ENCODE measurements at regions not wholly inside any gene's neighbourhood (a gene's known extent, or its start where the extent isn't known, plus 50 kb on each side); places are given as distances from the start of the nearest gene placed in this dataset.
"Not testable (repeated sequence)": the region's sequence is repeated elsewhere in the genome, so short reads cannot be mapped to it uniquely, and the experiment has no call there.

DNA sequence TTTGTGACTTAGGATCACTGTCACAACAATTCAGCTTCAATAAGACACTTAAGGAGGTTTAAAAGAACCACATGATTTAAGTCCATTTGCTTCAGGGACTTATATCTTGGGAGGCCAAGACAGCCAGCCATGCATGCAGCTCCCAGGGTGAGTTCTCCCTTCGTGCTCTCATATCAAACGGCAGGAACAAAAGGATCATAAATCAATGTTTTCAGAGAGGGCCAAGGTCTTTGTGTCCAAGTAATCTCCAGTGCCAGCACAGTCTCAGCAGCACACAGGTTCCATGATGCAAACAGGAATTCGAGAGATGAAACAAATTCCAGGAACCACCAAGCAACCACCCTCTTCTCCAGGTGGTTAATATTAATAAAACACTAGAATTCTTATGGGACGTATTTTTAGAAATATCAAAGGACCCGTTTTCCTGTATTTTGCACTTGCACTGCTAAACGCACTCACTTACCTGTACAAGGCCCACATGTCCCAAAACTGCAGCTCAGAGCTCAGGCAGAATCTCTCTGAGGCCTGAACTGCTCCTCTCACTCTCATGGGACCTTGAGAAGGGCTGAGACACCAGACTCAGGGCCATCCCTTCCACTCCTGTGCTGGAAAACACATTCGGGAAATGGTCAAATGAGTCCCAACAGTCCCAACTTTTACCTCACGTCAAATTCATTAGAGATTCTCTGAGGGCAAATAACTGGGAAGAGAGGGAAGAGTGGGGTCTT is 100.0 kb upstream of the RAB4A start:
- DNase-seq (ENCODE audit: low read depth, low spot score), result no peak

DNA sequence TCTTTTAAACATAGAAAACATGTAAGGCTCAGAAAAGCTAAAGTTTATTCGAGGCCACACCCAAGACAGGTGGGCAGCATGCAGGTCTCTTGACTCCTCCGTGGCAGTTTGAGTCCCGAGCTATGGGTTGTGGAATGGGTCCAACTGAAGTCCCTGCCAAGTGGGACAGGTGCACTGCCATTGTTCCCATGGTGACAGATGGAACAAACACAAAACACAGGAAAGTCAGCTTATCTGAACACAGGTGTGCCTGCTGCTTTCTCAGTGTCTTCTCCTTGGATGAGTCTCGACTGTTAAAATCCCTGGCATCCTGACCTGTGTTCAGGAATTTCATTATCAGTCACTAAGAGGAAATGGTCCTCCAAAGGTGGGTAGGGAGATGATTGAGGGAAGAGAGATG is 99.0 kb upstream of the RAB4A start:
- no peak for DNase-seq (ENCODE audit: low read depth, low spot score)

DNA sequence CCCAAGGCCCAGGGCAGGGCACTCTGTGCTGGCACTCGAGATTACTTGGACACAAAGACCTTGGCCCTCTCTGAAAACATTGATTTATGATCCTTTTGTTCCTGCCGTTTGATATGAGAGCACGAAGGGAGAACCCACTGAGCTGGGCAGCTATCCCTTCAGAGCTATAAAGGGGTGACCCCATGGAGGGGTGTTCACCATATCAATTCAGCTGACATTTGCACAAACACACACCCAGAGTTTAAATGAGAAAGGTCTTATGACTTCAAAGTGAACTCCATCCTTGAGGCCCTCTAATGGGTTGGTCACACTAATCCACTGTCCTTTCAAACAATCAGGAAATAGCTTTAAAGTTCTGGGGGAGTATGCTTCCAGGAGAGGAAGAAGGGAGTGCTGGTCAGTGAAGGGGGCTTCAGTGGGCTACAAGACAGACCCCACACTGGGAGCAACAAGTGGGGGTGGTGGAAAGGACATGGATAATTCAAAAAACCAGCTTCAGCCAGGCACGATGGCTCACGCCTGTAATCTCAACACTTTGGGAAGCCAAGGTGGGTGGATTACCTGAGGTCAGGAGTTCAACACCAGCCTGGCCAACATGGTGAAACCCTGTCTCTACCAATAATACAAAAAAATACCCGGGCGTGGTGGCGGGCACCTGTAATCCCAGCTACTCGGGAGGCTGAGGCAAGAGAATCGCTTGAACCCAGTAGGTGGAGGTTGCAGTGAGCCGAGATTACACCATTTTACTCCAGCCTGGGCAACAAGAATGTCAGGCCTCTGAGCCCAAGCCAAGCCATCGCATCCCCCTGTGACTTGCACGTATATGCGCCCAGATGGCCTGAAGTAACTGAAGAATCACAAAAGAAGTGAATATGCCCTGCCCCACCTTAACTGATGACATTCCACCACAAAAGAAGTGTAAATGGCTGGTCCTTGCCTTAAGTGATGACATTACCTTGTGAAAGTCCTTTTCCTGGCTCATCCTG is 97.1 kb upstream of the RAB4A start:
- DNase-seq (ENCODE audit: low read depth, low spot score), result not testable (repeated sequence)

DNA sequence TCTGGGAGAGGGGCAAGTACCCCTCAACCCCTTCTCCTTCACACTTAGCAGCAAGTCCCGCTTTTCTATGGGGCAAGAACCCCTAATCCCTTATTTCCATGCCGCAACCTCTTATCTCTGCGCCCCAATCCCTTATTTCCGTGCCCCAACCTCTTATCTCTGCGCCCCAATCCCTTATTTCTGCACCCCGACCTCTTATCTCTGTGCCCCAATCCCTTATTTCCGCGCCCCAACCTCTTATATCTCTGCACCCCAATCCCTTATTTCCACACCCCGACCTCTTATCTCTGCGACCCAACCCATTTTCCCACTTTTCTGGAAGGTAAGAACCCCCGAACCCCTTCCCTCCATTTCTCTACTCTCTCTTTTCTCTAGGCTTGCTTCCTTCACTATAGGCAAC is 95.6 kb upstream of the RAB4A start:
- DNase-seq (ENCODE audit: low read depth, low spot score), result not testable (repeated sequence)

DNA sequence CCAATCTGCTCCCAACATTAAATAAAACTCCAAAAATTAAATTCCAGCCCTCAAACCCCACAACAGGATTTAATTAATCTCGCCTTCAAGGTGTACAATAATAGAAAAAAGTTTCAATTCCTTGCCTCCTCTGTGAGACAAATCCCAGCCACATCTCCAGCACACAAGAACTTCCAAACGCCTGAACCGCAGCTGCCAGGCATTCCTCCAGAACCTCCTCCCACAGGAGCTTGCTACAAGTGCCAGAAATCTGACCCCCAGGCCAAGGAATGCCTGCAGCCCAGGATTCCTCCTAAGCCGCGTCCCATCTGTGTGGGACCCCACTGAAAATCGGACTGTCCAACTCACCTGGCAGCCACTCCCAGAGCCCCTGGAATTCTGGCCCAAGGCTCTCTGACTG is 94.5 kb upstream of the RAB4A start:
- DNase-seq (ENCODE audit: low read depth, low spot score), result not testable (repeated sequence)

DNA sequence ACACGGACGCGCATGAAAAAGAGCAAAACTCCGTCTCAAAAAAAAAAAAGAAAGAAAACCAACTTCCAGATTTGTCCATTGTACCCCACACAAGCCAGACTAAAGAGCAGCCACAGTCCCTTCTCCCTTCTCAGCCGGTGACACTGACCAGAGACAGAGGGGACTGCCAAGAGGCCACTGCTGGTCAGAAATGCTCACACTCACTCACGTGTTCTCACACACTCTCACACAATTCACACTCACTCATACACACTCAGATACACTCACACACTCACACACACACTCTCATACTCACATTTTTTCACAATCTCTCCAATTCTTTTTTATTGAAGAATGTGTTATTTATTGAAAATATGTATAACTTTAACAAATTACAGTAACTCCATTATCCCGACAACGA is 90.8 kb upstream of the RAB4A start:
- no peak for DNase-seq (ENCODE audit: low read depth, low spot score)

DNA sequence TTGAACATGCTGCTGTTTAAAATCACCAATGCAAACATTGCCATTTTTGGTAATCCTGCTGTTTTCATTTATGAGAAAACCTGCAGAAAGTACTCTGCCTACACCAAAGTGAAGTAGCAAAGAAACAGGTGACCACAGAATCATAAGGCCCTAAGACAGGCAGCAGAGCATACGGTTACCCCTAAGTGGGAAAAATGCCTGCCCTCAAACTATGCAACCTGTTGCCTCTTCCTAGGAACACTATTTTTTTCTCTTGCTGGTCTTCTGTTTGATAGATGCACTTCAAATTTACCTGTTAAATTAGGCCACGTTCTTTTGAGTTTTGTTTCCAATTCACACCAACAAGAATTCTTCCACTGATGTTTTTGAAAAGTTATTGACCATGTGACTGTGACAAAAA is 89.5 kb upstream of the RAB4A start:
- no peak for DNase-seq (ENCODE audit: low read depth, low spot score)

DNA sequence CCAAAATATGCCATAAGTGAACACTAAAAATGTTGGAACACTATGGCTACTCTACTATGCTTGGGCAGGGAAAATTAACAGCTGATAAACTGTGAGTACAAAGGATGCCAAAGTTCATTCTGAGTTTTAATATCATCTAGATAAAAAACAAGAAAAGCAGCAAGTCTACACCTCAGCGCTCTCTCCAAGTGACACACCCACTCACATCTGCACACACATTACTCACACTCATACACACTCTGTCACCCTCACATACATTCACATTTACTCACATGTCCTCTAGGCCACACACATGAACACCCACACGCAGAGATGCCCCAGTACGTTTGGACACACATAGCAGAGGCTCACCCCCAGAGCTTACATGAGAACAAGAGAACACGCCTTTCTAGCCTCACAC is 87.3 kb upstream of the RAB4A start:
- peak; percentile 5 for DNase-seq (ENCODE audit: low read depth, low spot score)

DNA sequence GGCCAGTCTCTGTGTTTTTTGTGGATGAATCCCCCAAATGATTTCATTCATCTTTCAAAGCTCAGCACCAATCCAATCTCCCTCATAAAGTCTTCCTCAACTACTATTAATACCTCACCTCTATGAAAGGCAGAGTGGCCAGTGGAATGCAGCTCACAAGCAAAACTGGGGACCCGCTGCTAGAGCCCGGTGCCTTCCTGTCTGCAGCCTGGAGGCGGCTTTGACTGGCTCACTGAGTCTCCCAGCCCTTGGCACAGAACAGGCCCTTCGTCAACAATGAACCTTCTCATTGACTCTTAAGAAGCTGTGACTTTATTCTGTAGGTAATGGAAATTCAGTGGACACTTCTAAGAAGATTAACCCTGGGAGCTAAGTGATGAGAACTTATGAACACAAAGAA is 86.8 kb upstream of the RAB4A start:
- DNase-seq (ENCODE audit: low read depth, low spot score), result no peak

DNA sequence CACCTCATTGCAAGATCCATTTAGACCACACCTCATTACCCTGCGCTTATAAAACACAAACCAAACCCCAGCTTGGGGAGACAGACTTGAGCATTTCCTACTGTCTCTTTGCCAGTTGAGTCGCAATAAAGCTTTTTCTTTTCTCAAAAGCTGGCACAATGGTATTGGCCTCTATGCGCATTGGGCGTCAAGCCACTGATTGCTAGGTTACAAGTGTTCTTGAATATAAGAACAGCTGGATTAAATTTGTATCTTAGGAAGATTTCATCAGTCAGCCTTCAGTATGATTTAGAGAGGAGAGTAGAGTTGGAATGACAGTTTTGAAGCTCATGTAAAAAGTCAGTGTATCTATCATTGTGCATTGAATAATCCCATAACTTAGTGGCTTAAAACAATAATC is 84.9 kb upstream of the RAB4A start:
- no peak for DNase-seq (ENCODE audit: low read depth, low spot score)

DNA sequence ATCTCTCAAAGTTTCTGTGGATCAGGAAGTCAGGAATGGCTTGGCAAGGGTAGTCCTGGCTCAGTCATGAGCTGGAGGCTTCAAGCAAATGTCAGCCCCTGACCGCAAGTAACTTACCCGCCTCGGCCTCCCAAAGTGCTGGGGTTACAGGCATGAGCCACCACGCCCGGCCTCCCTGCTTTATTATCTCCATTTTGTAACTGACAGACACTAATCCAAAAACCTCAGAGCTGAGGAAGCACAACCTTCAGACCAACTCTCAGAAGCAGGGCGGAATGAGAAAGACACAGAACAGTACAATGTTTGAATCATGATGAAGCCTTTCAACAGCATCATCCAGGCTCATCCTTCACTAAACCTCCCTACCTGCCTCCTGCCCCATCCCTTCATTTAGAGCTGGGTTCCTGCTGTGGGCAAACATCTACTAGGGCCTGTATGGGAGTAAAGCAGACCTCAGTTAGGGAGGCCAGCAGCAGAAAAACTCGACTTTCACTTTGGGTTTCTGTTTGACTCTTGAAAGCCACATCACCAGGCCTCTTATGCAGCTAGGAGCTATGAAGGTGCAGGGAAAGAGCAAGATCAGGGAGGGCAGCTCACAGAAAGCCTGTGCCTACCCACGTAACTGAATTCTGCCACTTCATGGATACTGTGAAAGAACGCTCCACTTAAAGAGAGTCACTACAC is 84.4 kb upstream of the RAB4A start:
- no peak for DNase-seq (ENCODE audit: low read depth, low spot score)

DNA sequence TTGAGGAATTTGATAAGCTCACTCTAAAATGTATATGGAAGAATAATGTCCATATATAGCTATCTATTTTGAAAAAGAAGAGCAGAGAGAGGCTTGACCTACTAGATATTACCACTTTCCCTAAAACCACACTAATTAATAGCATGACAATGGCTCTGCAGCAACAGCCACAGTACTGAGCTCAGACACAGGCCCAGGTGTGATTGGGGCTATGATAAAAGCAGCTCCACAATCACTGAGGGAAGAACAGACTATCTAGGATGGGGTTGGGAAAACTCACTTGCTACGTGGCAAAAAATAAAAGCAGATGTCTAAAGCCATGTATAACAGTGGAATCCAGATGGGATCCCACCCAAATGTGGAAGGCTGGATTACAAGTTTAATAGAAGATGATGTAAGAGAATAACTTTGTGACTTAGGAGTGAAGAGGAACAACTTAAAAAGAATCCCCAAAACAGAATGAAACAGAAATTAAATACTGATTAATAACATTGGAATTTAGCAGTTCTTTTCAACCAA is 80.8 kb upstream of the RAB4A start:
- no peak for DNase-seq (ENCODE audit: low read depth, low spot score)

DNA sequence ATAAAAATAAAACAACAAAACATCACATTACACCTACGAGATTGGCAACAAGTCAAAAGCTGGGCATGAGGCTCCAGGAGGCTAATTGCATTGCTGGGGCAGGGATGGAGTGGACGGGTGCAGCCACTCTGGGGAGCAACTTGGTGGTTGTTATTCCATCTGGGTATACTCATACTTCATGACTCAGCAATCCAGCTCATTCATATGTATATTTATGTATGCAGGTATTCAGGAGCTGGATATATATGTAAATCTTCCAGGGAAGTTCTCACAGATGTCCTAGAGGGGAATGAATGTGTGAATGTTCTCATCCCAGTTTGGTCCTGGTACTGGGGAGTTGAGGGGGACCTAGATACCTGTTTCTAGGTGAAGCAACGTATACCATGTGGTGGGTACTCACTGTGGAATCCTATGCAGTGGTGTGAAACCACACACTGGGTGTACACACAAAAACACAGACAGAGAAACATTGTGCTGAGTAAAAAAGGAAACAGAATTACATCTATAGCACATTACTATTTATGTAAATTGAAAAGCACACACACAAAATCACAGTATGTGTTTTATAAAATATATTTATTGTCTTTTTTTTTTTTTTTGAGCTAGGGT is 79.7 kb upstream of the RAB4A start:
- no peak for DNase-seq (ENCODE audit: low read depth, low spot score)

DNA sequence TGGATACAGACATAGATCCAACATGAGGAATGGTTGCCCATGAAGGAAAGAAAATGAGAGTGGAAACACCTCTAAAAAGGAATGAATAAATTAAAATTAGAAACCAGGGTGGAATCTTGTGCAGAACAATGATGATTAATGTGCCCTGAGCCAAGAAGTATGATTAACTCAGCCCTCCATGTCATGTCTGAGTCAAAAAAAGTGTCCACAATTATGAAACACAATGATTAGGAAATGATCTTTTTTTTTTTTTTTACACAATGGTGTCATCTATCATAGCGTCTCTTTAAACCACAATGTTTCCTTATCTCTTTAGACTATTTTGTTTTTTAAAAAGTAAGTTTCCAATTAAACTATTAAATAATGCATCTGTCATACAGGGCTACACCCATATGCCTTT is 78.9 kb upstream of the RAB4A start:
- DNase-seq (ENCODE audit: low read depth, low spot score), result no peak

DNA sequence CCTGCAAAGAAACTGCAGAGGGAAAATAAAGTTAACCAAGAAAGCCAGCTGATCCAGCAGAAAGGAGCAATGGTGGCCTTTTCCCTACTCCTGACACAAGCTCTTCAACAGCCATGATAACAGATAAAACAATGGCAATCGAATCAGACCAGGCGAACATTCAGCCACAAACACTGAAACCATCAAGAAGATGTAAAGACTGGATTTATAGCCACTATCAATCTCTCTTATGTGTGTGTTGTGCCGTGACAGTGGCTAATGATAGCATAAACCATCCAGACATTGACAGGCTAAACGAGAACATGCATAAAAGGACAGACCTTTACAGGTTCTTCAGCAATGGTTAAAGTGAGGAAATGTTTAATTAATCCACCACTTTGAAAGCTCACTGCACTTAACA is 78.1 kb upstream of the RAB4A start:
- no peak for DNase-seq (ENCODE audit: low read depth, low spot score)

DNA sequence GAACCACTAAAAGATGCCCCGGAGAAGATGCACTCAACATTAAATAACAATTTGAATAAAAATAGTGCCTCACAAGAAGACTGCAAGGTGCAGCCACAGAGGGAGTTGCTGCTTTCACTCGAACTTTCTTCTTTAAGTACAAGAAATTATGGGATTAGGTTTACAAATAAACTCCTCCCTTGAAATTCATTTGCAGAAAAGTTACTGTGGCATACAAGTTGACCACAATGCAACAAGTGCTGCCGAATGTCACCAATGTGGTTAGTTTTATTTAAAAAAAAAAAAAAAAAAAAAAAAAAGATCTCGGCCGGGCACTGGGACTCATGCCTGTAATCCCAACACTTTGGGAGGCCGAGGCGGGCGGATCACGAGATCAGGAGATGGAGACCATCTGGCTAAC is 76.8 kb upstream of the RAB4A start:
- no peak for DNase-seq (ENCODE audit: low read depth, low spot score)

DNA sequence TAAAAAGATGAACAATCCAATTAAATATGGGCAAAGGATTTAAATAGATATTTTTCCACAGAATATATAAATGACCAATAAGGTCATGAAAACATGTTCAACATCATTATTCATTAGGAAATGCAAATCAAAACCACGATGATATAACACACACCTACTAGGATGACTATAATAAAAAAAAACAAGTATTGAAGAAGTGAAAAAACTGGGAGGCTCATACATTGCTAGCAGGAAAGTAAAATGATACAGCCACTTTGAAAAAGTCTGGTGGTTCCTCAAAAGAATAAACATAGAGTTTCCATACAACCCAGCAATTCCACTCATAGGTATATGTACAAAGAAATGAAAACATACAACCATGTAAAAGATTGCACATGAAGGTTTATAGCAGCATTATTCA is 75.7 kb upstream of the RAB4A start:
- DNase-seq (ENCODE audit: low read depth, low spot score), result no peak

DNA sequence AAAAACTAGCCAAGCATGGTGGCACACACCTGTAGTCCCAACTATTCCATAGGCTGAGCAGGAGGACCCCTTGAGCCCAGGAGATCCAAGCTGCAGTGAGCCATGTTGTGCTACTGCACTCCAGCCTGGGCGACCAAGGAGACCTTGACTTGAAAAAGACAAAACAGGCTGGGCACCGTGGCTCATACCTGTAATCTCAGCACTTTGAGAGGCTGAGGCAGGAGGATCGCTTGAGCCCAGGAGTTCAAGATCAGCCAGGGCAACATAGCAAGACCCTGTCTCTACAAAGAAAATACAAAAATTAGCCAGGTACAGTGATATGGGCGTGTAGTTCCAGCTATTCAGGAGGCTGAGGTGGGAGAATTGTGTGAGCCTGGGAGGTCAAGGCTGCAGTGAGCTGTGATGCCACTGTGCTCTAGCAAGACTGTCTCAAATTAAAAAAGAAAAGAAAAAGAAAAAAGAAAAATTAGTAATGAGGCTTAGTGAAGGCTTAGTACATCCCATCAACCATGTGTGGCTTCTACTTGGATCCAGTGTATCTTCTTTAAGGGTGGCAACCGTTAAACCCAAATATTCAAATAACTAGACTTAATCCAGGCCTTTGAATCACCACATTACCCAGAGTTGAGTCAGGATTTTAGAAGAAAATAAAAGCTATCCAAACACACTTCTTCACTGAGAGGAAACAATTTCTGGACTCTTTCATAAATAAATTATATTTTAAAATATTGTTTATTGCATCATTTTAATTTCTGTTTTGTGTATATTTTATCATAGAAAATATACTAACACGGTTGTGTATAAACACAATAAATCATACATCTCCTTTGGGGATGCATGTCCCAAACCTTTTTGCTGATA is 74.3 kb upstream of the RAB4A start:
- no peak for DNase-seq (ENCODE audit: low read depth, low spot score)

DNA sequence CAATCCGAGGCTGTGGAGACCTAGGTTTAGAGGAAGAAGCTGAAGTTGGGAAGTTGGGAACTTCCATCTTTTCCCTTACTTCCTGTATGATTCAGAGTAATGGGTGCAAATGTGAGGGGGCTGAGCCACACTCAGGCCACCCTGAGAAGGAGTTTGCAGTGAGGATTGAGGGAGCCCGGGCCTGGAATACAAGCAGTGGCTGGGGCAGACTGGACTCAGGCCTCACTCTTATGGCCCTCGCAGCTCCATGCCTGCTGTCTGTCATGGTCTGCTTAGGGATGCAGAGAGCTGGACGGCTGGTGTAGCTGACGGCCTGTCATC is 73.7 kb upstream of the RAB4A start:
- no peak for DNase-seq (ENCODE audit: low read depth, low spot score)

DNA sequence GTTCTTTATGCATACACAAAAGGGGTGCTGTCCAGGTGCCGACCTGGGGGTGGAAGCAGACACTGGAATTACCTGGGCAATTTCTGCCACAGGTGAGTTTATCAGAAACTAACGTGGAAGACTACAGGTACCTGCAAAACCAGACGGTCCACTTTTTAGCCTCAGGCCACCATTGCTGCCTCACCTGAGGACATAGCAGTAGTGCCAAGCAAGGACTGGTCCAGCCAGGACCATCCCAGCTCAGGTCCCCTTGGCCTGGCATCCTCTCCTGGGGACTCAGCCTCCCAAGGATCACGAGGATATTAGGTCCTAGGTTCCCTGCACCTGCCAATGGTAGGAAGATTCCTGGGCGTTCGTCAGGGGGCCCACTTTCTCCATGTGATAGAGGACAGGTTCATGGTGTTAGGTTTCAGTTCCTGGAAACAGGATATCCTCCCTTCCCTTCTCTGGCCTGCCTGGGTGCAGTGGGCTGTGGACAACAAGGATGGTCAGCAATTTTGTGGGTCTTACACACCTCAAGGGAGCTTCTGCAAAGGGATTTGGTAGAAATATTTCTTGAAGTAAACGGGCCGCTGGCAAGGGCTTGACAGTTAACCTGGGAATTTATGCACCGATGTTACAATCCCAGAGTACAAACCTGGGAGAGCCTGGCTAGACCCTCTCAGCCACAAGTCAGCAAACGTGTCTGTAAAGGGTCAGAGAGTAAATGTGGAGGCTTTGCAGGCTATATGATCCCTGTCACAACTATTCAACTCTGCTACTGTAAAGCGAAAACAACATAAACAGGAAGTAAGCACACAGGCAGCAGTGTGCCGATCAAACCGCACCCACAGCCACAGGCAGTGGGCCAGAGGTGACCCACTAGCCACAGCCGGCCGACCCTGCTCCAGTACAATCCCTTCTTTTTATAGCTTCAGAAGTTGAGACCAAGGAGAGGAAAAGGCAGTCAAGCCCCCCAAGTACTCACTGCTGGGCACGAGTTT is 71.4 kb upstream of the RAB4A start:
- no peak for DNase-seq (ENCODE audit: low read depth, low spot score)
